ENCODE measurements at regions not wholly inside any gene's neighbourhood (a gene's known extent, or its start where the extent isn't known, plus 50 kb on each side); places are given as distances from the start of the nearest gene placed in this dataset.

GRCh38 chr11:112388496-112388895 lies 127.8 kb upstream of the PLET1 start:
- TF ChIP-seq POLR2A (IDR thresholded peaks at IDR 0.05; ENCODE audit: control extremely low read depth in 1 of 2, low read depth in 2 of 2, low read length in 2 of 2) = no peak
- TF ChIP-seq POLR2AphosphoS5 (IDR thresholded peaks at IDR 0.05; ENCODE audit: low read depth, low read length) = no peak
- TF ChIP-seq SUZ12 (IDR thresholded peaks at IDR 0.05; ENCODE audit: low read length) = no peak
- no peak for TF ChIP-seq GTF2F1 (IDR thresholded peaks at IDR 0.05; ENCODE audit: borderline replicate concordance, low read depth, low read length)
- no peak for TF ChIP-seq TCF12 (IDR thresholded peaks at IDR 0.05; ENCODE audit: low read depth, low read length)
- no peak for TF ChIP-seq CTCF (IDR thresholded peaks at IDR 0.05; ENCODE audit: control extremely low read depth in 1 of 3, insufficient read depth in 1 of 3, low read depth in 1 of 3, low read length in 3 of 3)
- no peak for TF ChIP-seq FOSL1 (IDR thresholded peaks at IDR 0.05; ENCODE audit: insufficient read depth, low read depth, low read length)
- TF ChIP-seq RFX5 (IDR thresholded peaks at IDR 0.05; ENCODE audit: borderline replicate concordance, low read depth, low read length) = no peak
- TF ChIP-seq SIRT6 (IDR thresholded peaks at IDR 0.05; ENCODE audit: low read length) = no peak
- TF ChIP-seq ZNF274 (IDR thresholded peaks at IDR 0.05; ENCODE audit: borderline replicate concordance, extremely low read depth, low read length) = no peak
- TF ChIP-seq JUND (IDR thresholded peaks at IDR 0.05; ENCODE audit: low read length) = no peak
- no peak for TF ChIP-seq SP1 (IDR thresholded peaks at IDR 0.05; ENCODE audit: low read depth, low read length)
- no peak for TF ChIP-seq RAD21 (IDR thresholded peaks at IDR 0.05 in 1 of 2, conservative IDR thresholded peaks at IDR 0.05 in 1 of 2; ENCODE audit: low read depth in 2 of 2, low read length in 2 of 2)
- no peak for TF ChIP-seq MAX (IDR thresholded peaks at IDR 0.05)

Measured in H1 (cell line).